ENCODE measurements at regions not wholly inside any gene's neighbourhood (a gene's known extent, or its start where the extent isn't known, plus 50 kb on each side); places are given as distances from the start of the nearest gene placed in this dataset.

GRCh38 chr5:92977846-92978540, 603.0 kb downstream of the NR2F1-AS1 start:
- DNase-seq, result no peak
- Histone ChIP-seq H3K9me3 (no peaks in the 10 kb centered on the region), H3K4me1 (ENCODE audit: low read depth) (no peaks in the 10 kb centered on the region), H3K36me3 (ENCODE audit: low read depth) (no peaks in the 10 kb centered on the region), H3K4me3 (no peak overlapping the region)
- intact Hi-C loops (cut with DNase I, micrococcal nuclease), result no loop called here
- no peak for TF ChIP-seq CTCF (IDR thresholded peaks at IDR 0.05)
- no peak for ATAC-seq

- Histone ChIP-seq H3K9me3 (no peaks in the 10 kb centered on the region), H3K36me3 (ENCODE audit: low read depth) (no peaks in the 10 kb centered on the region), H3K4me1 (ENCODE audit: low read depth) (no peaks in the 10 kb centered on the region), H3K4me3 (no peak overlapping the region)
- intact Hi-C loops (cut with DNase I, micrococcal nuclease), result no loop called here
- TF ChIP-seq CTCF (IDR thresholded peaks at IDR 0.05), result no peak
- ATAC-seq, result no peak
- no peak for DNase-seq
These were observed 604.9 kb downstream of the NR2F1-AS1 start for GRCh38 chr5:92976156-92976555.

- TF ChIP-seq CTCF (IDR thresholded peaks at IDR 0.05), result no peak
- no peak for ATAC-seq
- no peaks in the 10 kb centered on the region for H3K4me1 ChIP-seq (ENCODE audit: low read depth)
These were observed 611.2 kb downstream of the NR2F1-AS1 start for GRCh38 chr5:92969781-92970237.

GRCh38 chr5:92969191-92969780, 611.7 kb downstream of the NR2F1-AS1 start:
- Histone ChIP-seq H3K4me3 (no peak overlapping the region), H3K36me3 (ENCODE audit: low read depth) (no peaks in the 10 kb centered on the region), H3K9me3 (no peaks in the 10 kb centered on the region), H3K4me1 (ENCODE audit: low read depth) (no peaks in the 10 kb centered on the region)
- DNase-seq (no peak), ATAC-seq (no peak)
- intact Hi-C loops (cut with DNase I, micrococcal nuclease), result no loop called here
- TF ChIP-seq CTCF (IDR thresholded peaks at IDR 0.05), result no peak

More at GRCh38 chr5:92969781-92970237, 611.2 kb downstream of the NR2F1-AS1 start:
- H3K9me3 ChIP-seq, result no peaks in the 10 kb centered on the region
- no peaks in the 10 kb centered on the region for H3K36me3 ChIP-seq (ENCODE audit: low read depth)
- no peak for DNase-seq
- intact Hi-C loops (cut with DNase I, micrococcal nuclease), result no loop called here
- H3K4me3 ChIP-seq, result no peak overlapping the region

- no peaks in the 10 kb centered on the region for H3K4me1 ChIP-seq (ENCODE audit: low read depth)
- H3K9me3 ChIP-seq, result no peaks in the 10 kb centered on the region
- no peak for DNase-seq
- no peak for ATAC-seq
- H3K4me3 ChIP-seq, result no peak overlapping the region
- intact Hi-C loops (cut with DNase I, micrococcal nuclease), result no loop called here
- H3K36me3 ChIP-seq (ENCODE audit: low read depth), result no peaks in the 10 kb centered on the region
- no peak for TF ChIP-seq CTCF (IDR thresholded peaks at IDR 0.05)
These were observed 617.2 kb downstream of the NR2F1-AS1 start for GRCh38 chr5:92963800-92964199.

Data from mucosa of descending colon (tissue), 3 donors.